Stimulated activated naive B cell treated with anti-CD40 and anti-IgM and Interleukin-4, amounts not matched to agents 10 μg/mL and 1 μg/mL and 100 μg/mL, for 72 hours (primary cell): ENCODE measurements at regions not wholly inside any gene's neighbourhood (a gene's known extent, or its start where the extent isn't known, plus 50 kb on each side); places are given as distances from the start of the nearest gene placed in this dataset.

Source experiments
- ATAC-seq, 2 donors: fragments of 150-1000 bp; cut with Tn5 transposase; replicated peaks; 2 replicates each; pipeline ENCODE4 v1.10.0; 2021; ENCODE audit warnings: moderate library complexity in 1 of 2
- DNase-seq: peaks from one replicate; pipeline ENCODE4 v3.0.0; 2021
- H3K27ac Mint-ChIP-seq: one replicate; pipeline ENCODE4 v1.8.0; 2022; ENCODE audit warnings: mild to moderate bottlenecking, mixed read lengths
- H3K27me3 Mint-ChIP-seq, 2 donors: one replicate each; pipeline ENCODE4 v1.8.0; 2022; ENCODE audit warnings: mixed read lengths in 2 of 2
- H3K36me3 Mint-ChIP-seq, 2 donors: one replicate each; pipeline ENCODE4 v1.8.0; 2022; ENCODE audit warnings: mixed read lengths in 2 of 2, mild to moderate bottlenecking in 1 of 2
- H3K4me1 Mint-ChIP-seq, 2 donors: one replicate each; pipeline ENCODE4 v1.8.0; 2022; ENCODE audit warnings: mixed read lengths in 2 of 2, mild to moderate bottlenecking in 1 of 2
- H3K4me3 Mint-ChIP-seq, 2 donors: one replicate each; pipeline ENCODE4 v1.8.0; 2022; ENCODE audit warnings: mild to moderate bottlenecking in 2 of 2, mixed read lengths in 2 of 2, moderate library complexity in 1 of 2
- H3K9me3 Mint-ChIP-seq, 2 donors: one replicate each; pipeline ENCODE4 v1.8.0; 2022; ENCODE audit warnings: mixed read lengths in 2 of 2, mild to moderate bottlenecking in 1 of 2

- Mint-ChIP-seq H3K9me3 (peaks cover 3 to 4% of the 10 kb centered on the region in 2 donors), H3K4me3 (no peak overlapping the region), H3K27me3 (no peaks in the 10 kb centered on the region), H3K36me3 (no peaks in the 10 kb centered on the region), H3K4me1 (no peaks in the 10 kb centered on the region), H3K27ac (no peak overlapping the region)
- no peak for ATAC-seq
- DNase-seq = no peak
Observed at GRCh38 chr4:32290102-32290501, 1569.9 kb downstream of the PCDH7 start.

GRCh38 chr4:32318926-32319325, 1598.8 kb downstream of the PCDH7 start:
- DNase-seq (no peak), ATAC-seq (no peak)
- peaks cover 5 to 12% of the 10 kb centered on the region in 2 donors for H3K9me3 Mint-ChIP-seq
- no peaks in the 10 kb centered on the region for H3K36me3 Mint-ChIP-seq
- H3K4me1 Mint-ChIP-seq = no peaks in the 10 kb centered on the region
- no peak overlapping the region for H3K27ac Mint-ChIP-seq
- H3K27me3 Mint-ChIP-seq = no peaks in the 10 kb centered on the region
- H3K4me3 Mint-ChIP-seq = no peak overlapping the region

GRCh38 chr4:32321421-32321820, 1601.3 kb downstream of the PCDH7 start:
- no peaks in the 10 kb centered on the region for H3K36me3 Mint-ChIP-seq
- H3K27me3 Mint-ChIP-seq = no peaks in the 10 kb centered on the region
- no peak overlapping the region for H3K27ac Mint-ChIP-seq
- peaks cover 9 to 13% of the 10 kb centered on the region in 2 donors for H3K9me3 Mint-ChIP-seq
- DNase-seq = no peak
- ATAC-seq = no peak
- H3K4me3 Mint-ChIP-seq = no peak overlapping the region
- no peaks in the 10 kb centered on the region for H3K4me1 Mint-ChIP-seq

- ATAC-seq (no peak), DNase-seq (no peak)
- Mint-ChIP-seq H3K4me1 (no peaks in the 10 kb centered on the region), H3K4me3 (no peak overlapping the region), H3K27me3 (no peaks in the 10 kb centered on the region), H3K9me3 (peaks cover 2 to 4% of the 10 kb centered on the region in 2 donors), H3K27ac (no peak overlapping the region), H3K36me3 (no peaks in the 10 kb centered on the region)
Observed at GRCh38 chr4:32334759-32335158, 1614.6 kb downstream of the PCDH7 start.

- Mint-ChIP-seq H3K27me3 (no peaks in the 10 kb centered on the region), H3K36me3 (no peaks in the 10 kb centered on the region), H3K4me1 (no peaks in the 10 kb centered on the region), H3K4me3 (no peak overlapping the region), H3K27ac (no peak overlapping the region), H3K9me3 (peaks cover 2 to 4% of the 10 kb centered on the region in 2 donors)
- DNase-seq = no peak
- no peak for ATAC-seq
Observed at GRCh38 chr4:32337403-32337802, 1617.2 kb downstream of the PCDH7 start.

- H3K27me3 Mint-ChIP-seq = no peaks in the 10 kb centered on the region
- H3K36me3 Mint-ChIP-seq = no peaks in the 10 kb centered on the region
- H3K4me1 Mint-ChIP-seq = no peaks in the 10 kb centered on the region
- H3K9me3 Mint-ChIP-seq = peaks cover under 1 to 4% of the 10 kb centered on the region in 2 donors
- H3K27ac Mint-ChIP-seq = no peak overlapping the region
- ATAC-seq = no peak
- no peak overlapping the region for H3K4me3 Mint-ChIP-seq
- no peak for DNase-seq
Observed at GRCh38 chr4:32340591-32340990, 1620.4 kb downstream of the PCDH7 start.

GRCh38 chr4:32341342-32341741, 1621.2 kb downstream of the PCDH7 start:
- Mint-ChIP-seq H3K4me1 (no peaks in the 10 kb centered on the region), H3K36me3 (no peaks in the 10 kb centered on the region), H3K27ac (no peak overlapping the region), H3K27me3 (no peaks in the 10 kb centered on the region), H3K4me3 (no peak overlapping the region), H3K9me3 (peaks cover 0 to 4% of the 10 kb centered on the region in 2 donors)
- ATAC-seq = no peak
- DNase-seq = no peak

GRCh38 chr4:32342054-32342453, 1621.9 kb downstream of the PCDH7 start:
- Mint-ChIP-seq H3K27ac (no peak overlapping the region), H3K4me1 (no peaks in the 10 kb centered on the region), H3K4me3 (no peak overlapping the region), H3K9me3 (no peaks in the 10 kb centered on the region), H3K27me3 (no peaks in the 10 kb centered on the region), H3K36me3 (no peaks in the 10 kb centered on the region)
- DNase-seq (no peak), ATAC-seq (no peak)

GRCh38 chr4:32349026-32349425, 1628.9 kb downstream of the PCDH7 start:
- Mint-ChIP-seq H3K27me3 (no peaks in the 10 kb centered on the region), H3K27ac (no peak overlapping the region), H3K4me1 (no peaks in the 10 kb centered on the region), H3K36me3 (no peaks in the 10 kb centered on the region), H3K9me3 (peaks cover 0 to 1% of the 10 kb centered on the region in 2 donors), H3K4me3 (no peak overlapping the region)
- DNase-seq = no peak
- no peak for ATAC-seq

- H3K4me1 Mint-ChIP-seq = no peaks in the 10 kb centered on the region
- no peaks in the 10 kb centered on the region for H3K27me3 Mint-ChIP-seq
- H3K36me3 Mint-ChIP-seq = no peaks in the 10 kb centered on the region
- H3K4me3 Mint-ChIP-seq = no peak overlapping the region
- no peak for ATAC-seq
- DNase-seq = no peak
- no peak overlapping the region for H3K27ac Mint-ChIP-seq
- no peaks in the 10 kb centered on the region for H3K9me3 Mint-ChIP-seq
Observed at GRCh38 chr4:32374206-32374605, 1654.0 kb downstream of the PCDH7 start.

GRCh38 chr4:32393806-32394205, 1673.6 kb downstream of the PCDH7 start:
- DNase-seq (no peak), ATAC-seq (no peak)
- Mint-ChIP-seq H3K36me3 (no peaks in the 10 kb centered on the region), H3K27ac (no peak overlapping the region), H3K4me3 (no peak overlapping the region), H3K4me1 (no peaks in the 10 kb centered on the region), H3K27me3 (no peaks in the 10 kb centered on the region), H3K9me3 (no peaks in the 10 kb centered on the region)

GRCh38 chr4:32394255-32394654, 1674.1 kb downstream of the PCDH7 start:
- Mint-ChIP-seq H3K4me3 (no peak overlapping the region), H3K27ac (no peak overlapping the region), H3K9me3 (no peaks in the 10 kb centered on the region), H3K27me3 (no peaks in the 10 kb centered on the region), H3K36me3 (no peaks in the 10 kb centered on the region), H3K4me1 (no peaks in the 10 kb centered on the region)
- DNase-seq = no peak
- ATAC-seq = no peak

- Mint-ChIP-seq H3K4me1 (no peaks in the 10 kb centered on the region), H3K27me3 (no peaks in the 10 kb centered on the region), H3K27ac (no peak overlapping the region), H3K4me3 (no peak overlapping the region), H3K9me3 (peaks cover 0 to 3% of the 10 kb centered on the region in 2 donors), H3K36me3 (no peaks in the 10 kb centered on the region)
- DNase-seq (no peak), ATAC-seq (no peak)
Observed at GRCh38 chr4:32396507-32397070, 1676.4 kb downstream of the PCDH7 start.

- H3K9me3 Mint-ChIP-seq = peaks cover 1 to 3% of the 10 kb centered on the region in 2 donors
- no peaks in the 10 kb centered on the region for H3K4me1 Mint-ChIP-seq
- no peak for ATAC-seq
- no peak overlapping the region for H3K27ac Mint-ChIP-seq
- no peaks in the 10 kb centered on the region for H3K27me3 Mint-ChIP-seq
- H3K4me3 Mint-ChIP-seq = no peak overlapping the region
- no peak for DNase-seq
- H3K36me3 Mint-ChIP-seq = no peaks in the 10 kb centered on the region
Observed at GRCh38 chr4:32400870-32401269, 1680.7 kb downstream of the PCDH7 start.

GRCh38 chr4:32417113-32417704, 1697.0 kb downstream of the PCDH7 start:
- H3K4me1 Mint-ChIP-seq = no peaks in the 10 kb centered on the region
- H3K27ac Mint-ChIP-seq = no peak overlapping the region
- no peak for DNase-seq
- no peaks in the 10 kb centered on the region for H3K27me3 Mint-ChIP-seq
- H3K9me3 Mint-ChIP-seq = peaks cover 0 to 9% of the 10 kb centered on the region in 2 donors
- no peaks in the 10 kb centered on the region for H3K36me3 Mint-ChIP-seq
- no peak overlapping the region for H3K4me3 Mint-ChIP-seq
- no peak for ATAC-seq
